NB4 (cell line): ENCODE measurements at regions not wholly inside any gene's neighbourhood (a gene's known extent, or its start where the extent isn't known, plus 50 kb on each side); places are given as distances from the start of the nearest gene placed in this dataset.

Source experiments
- DNase-seq: peaks from one replicate; pipeline ENCODE4 v3.0.0; 2010; ENCODE audit warnings: low read depth
- H3K4me3 ChIP-seq: one replicate; pipeline ENCODE4 v1.5.1; 2011; ENCODE audit warnings: mild to moderate bottlenecking, low read depth, low read length, moderate library complexity
- CTCF ChIP-seq: IDR thresholded peaks from one replicate; pipeline ENCODE4 v1.5.1; 2012; ENCODE audit warnings: low read depth, low read length
- MAX ChIP-seq: IDR thresholded peaks from 2 replicates; pipeline ENCODE4 v1.6.1; 2011; ENCODE audit warnings: low read depth, low read length
- MYC ChIP-seq: IDR thresholded peaks from 2 replicates; pipeline ENCODE4 v1.6.1; 2011; ENCODE audit warnings: low read depth, low read length
- POLR2A ChIP-seq: IDR thresholded peaks from 2 replicates; pipeline ENCODE4 v1.6.1; 2011; ENCODE audit warnings: mild to moderate bottlenecking; ENCODE audit not compliant: insufficient read length; ENCODE audit errors: extremely low read depth

DNA sequence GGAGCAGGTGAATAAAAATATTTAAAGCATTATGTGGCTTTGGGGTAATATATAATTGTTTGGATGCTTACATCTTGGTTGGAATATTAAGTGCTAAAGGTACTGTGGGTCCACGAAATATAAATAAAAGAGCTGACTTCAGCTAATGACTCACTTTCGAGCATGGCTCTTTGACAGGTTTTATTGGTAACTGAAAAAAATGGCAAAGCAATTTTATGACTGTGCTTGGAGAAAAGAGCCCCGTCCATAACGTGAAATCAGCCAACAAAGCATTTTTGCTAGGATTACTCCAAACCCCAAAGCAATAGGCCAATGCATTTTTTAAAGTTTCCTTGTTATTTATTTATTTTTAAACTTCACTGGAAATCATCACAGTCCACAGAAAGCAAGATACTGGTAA lies 397.2 kb upstream of the CDH19 start:
- no peak for TF ChIP-seq MAX
- TF ChIP-seq CTCF = no peak
- TF ChIP-seq POLR2A = no peak
- TF ChIP-seq MYC = no peak
- H3K4me3 ChIP-seq = no peak overlapping the region
- no peak for DNase-seq

- H3K4me3 ChIP-seq = no peak overlapping the region
- TF ChIP-seq MAX (no peak), POLR2A (no peak), CTCF (no peak), MYC (no peak)
- no peak for DNase-seq
Observed at GRCh38 chr18:66999003-66999402, 395.1 kb upstream of the CDH19 start.

GRCh38 chr18:66995270-66995669 lies 391.4 kb upstream of the CDH19 start:
- no peak overlapping the region for H3K4me3 ChIP-seq
- no peak for DNase-seq
- no peak for TF ChIP-seq MYC
- no peak for TF ChIP-seq MAX
- no peak for TF ChIP-seq CTCF
- TF ChIP-seq POLR2A = no peak

DNA sequence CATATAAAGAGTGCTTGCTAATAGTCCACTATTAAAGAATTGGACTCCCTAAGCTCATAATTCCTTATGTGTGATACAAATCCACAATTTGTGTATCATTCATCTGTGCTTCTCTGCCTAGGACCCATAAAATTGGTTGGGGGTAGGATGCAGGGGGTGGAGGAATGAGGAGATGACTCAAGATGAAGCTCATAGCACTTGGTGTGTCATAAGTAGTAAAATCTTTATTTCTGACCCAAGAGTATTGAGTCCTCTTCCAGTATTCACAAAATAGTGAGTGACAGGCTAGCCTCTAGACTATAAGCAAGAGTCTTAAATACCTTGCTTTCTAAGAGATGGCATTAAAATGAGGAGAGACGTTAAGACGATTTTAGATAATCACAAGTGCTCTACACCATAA lies 390.9 kb upstream of the CDH19 start:
- DNase-seq = no peak
- TF ChIP-seq MYC (no peak), MAX (no peak), POLR2A (no peak), CTCF (no peak)
- no peak overlapping the region for H3K4me3 ChIP-seq

DNA sequence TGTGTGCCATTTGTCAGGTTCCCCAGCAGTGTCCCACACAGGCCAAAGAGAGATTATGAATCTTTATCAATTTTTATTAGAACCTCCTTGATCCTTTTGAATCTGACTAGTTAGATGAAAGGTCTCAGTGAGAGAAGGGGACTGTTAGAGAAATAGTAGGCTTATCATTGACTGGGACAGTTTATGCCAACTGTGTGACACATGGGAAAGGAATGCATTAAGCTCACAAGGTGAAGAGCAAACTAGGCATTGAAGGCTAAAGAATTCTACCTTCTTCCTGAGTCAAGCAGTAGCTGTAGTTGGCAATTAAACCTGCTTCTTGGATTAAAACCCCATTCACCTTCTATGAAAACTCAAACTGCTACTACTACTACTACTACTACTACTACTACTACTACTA lies 389.6 kb upstream of the CDH19 start:
- TF ChIP-seq MYC (no peak), POLR2A (no peak), MAX (no peak), CTCF (no peak)

DNA sequence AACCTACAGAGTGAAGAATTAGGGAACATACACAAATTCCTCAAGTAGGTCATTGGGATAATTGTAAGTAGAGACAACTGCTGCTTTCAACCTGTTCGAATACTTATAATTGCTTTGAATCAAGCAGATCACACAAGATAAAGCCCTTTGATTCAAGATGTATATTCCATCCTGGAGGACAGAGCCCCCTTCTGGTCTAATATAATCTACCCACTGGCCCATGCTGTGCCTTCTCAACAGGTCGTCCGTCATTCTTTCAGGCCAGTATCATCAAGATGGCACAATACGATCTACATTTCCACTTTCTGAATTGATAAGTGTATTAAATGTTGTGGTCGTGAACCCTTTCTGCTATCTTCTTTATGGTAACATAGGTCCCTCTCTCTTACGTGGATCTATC lies 387.0 kb upstream of the CDH19 start:
- peak; percentile 12 for TF ChIP-seq CTCF
- TF ChIP-seq MYC = no peak
- TF ChIP-seq MAX = no peak
- no peak for TF ChIP-seq POLR2A
- no peak overlapping the region for H3K4me3 ChIP-seq
- DNase-seq = peak; percentile 2

More for the DNA sequence above, 389.6 kb upstream of the CDH19 start:
- no peak overlapping the region for H3K4me3 ChIP-seq
- DNase-seq = no peak
